HG03378 (cell line): ENCODE measurements at regions not wholly inside any gene's neighbourhood (a gene's known extent, or its start where the extent isn't known, plus 50 kb on each side); places are given as distances from the start of the nearest gene placed in this dataset.
"Not testable (repeated sequence)": the region's sequence is repeated elsewhere in the genome, so short reads cannot be mapped to it uniquely, and the experiment has no call there.

Experiments
- ATAC-seq: cut with Tn5 transposase; IDR thresholded peaks from one replicate; pipeline ENCODE4 v1.9.1; 2021; ENCODE audit warnings: mild to moderate bottlenecking, moderate library complexity; ENCODE audit not compliant: unreplicated experiment

DNA sequence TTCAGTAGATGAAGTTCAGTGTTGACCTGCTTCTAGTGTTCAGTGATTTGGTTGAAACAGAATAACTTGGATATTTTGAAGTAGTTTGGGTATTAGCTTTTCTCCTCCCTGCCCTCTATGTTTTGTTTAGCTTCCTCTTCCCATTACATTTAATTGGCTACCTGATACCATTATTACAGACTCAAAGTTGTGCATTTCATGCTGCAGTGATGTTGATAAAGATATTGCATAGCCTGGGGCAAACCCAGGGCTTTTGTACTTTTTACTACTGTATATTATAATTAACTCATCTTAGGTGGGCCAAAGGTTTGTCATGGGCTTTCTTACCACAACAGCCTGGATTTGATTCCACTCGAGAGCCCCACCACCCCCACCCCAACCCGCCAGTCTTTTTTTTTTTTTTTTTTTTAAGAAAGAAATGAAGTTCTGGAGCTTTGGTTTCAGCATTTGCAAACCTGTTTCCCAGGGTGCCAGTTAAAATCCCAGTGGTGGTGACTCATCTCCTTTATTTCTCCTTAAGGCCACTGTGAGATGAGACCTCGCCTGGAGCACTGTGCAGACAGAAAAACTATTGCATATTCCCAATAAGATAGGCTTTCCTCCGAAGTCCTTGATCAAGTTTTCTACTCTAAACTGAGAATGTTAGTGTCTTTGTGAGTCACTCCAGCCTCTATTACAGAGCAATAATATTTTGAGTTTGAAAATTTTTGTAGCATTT is 393.7 kb upstream of the FANCL start:
- no peak for ATAC-seq

GRCh38 chr2:58633613-58634365 is 392.7 kb upstream of the FANCL start:
- ATAC-seq: no peak

DNA sequence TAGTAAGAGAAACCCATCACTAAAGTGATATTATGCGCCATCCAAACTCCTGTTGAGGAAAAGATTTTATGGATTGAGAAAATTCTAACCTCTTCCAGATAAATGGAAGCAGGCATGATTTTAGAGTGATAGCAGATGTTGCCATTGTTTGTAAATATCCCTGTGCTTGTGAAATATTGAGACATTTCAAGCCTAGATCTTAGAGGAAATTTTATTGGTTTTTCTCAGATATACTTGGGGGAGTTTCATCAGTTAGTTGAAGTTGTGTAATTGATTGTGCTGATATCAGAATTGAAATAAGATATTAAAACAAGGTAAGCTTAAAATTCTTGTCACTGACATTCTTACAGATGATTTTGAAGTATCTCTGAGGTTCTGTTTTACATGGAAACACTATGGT is 390.9 kb upstream of the FANCL start:
- no peak for ATAC-seq

GRCh38 chr2:58629545-58630119 is 388.5 kb upstream of the FANCL start:
- ATAC-seq: no peak

DNA sequence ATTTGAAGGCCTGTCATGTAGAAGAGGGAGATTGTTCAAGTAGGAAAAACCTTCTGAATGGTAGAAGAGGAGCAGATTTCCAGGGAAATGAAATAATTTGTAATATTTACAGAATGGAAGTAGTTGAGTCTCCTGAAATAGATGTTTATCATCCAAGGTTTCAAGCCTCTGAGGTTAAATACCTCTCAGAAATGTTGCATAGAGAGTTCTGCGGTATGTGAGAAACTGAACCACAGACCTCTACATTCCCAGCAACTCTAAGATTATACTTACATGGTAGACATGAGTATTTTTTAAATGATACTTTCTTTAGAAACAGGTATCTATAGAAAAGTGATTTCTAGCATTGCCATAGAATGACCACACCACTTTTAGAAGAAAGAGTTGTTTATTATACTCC is 379.8 kb upstream of the FANCL start:
- ATAC-seq: no peak

DNA sequence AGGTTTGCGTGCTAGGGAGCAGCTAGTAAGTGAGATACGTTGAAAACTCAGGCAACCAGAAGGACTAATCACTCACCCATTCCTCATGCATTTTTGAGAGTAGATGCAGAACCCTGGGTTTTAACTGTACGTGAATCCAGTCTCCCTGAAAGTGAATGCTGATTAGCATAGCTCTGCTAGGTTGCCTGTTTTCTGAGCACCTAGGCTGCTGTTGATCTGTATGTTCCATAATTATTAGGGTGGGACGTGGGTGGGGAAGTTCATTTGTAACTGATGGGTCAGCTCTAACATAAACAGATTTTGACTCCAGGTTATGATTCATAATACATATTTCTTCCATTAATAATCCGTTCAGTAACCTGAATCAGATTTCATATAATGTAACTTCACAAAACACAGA is 379.0 kb upstream of the FANCL start:
- no peak for ATAC-seq

DNA sequence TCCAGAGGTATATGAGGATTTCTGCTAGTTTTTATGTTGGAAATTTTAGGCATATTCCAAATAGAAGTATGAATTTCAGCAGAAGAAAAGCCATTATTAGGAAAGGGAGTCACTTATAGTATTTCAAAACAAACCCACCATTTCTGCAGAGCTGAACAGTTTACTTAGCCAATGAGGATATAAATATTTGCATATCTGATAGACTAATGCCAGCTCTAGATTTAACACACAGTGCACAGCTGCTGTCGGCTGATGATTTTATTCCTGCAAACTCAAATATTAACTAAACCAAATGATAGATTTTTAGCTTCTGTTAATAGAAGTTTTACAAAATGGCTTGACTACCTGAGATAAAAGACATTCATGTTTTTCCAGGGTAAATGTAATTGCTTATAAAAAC is 375.8 kb upstream of the FANCL start:
- no peak for ATAC-seq

- ATAC-seq: no peak
These were observed 373.1 kb upstream of the FANCL start for GRCh38 chr2:58614219-58614618.

- ATAC-seq: no peak
These were observed 371.8 kb upstream of the FANCL start for GRCh38 chr2:58612973-58613372.

- ATAC-seq: no peak
These were observed 368.2 kb upstream of the FANCL start for GRCh38 chr2:58609326-58609725.

GRCh38 chr2:58608146-58608545 is 367.0 kb upstream of the FANCL start:
- no peak for ATAC-seq

GRCh38 chr2:58607448-58607847 is 366.3 kb upstream of the FANCL start:
- ATAC-seq: no peak

GRCh38 chr2:58606799-58607198 is 365.7 kb upstream of the FANCL start:
- ATAC-seq: no peak

DNA sequence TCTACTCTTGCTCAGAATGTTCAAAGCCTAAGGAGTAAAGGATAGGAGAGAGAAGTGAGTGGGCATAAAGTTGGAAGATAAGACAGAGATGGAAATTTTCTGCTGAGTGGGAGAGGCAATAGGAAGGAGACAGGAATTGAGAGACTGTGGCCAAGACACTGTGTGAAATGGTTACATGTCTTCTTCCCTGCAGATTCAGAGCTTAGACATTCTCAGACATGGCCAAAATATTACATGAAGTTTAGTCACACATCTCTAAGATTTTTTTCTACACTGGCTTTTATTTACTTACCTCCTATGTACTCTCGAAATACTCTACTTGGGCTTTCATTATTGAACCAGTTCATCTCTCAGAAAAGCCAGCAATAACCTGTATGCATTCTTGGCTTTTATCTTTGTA is 363.0 kb upstream of the FANCL start:
- ATAC-seq: no peak

DNA sequence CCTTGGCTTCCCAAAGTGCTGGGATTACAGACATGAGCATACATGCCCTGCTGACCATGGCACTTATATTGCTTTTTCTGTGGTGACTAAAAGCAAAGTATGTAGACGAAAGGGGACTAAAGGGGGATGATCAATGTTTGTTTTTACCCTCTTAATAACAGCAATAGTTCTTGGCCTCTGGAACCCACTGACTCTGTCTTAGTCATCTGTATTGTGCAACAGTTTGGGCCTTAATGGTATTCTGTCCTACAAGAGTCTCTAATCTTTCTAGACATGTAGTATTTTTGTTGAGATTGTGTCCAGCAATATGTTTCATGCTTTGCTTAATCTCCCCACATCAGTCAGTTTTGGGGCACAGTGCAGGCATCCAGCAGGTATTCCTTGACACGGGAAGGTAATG is 359.9 kb upstream of the FANCL start:
- no peak for ATAC-seq

GRCh38 chr2:58598171-58598570 is 357.0 kb upstream of the FANCL start:
- ATAC-seq: no peak

DNA sequence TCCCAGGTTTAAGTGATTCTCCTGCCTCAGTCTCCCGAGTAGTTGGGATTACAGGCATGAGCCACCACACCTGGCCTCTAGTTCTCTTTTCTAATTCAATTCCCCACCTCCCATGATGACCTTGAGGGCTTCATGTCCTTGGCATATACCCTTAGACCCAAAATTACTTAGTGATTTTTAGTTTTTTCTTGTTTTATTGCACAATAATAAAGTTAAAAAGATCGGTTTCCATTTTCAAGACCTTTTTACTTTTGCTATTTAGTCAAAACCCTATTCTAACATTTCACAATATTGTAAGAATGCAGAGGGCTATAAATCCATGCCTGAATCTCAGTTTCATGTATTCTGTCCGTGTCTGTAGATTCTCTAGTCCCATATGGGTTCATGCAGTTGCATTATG is 354.6 kb upstream of the FANCL start:
- no peak for ATAC-seq

DNA sequence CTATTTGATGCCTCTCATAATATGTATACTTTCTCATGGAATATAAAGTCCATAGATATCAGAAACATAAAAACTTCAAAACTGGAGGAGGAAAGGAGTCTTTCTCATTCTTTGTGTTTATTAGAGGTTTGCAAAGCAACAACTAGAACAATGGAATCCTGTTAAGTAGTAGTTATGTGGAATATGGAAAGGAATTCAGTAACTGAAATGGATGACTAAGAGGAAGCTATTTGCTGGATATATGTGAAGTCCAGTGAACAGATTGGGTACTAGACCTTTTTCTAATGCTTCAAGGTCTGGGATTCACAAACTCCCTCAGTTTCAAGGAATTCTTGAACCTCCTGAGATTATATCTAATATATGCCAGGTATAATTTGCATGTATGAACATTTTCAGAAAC is 353.6 kb upstream of the FANCL start:
- ATAC-seq: no peak

DNA sequence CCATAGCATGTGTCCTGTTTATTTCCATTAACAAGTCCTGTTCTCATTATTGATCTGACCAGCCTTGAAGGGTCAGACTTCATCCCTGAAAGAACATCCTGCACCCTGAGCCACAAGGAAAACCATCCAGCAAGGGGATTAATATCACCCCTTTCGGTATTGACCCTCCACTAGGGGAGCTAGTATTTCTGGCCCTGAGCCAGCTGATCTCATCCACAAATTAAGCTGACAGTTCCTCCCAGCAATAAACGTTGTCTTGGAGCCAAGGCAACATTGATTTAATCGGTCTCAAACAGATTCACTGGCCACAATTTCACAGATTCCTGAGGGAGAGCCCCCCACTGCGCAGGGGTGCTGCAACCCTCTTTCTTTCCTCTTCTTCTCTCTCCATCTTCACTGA is 353.1 kb upstream of the FANCL start:
- no peak for ATAC-seq

DNA sequence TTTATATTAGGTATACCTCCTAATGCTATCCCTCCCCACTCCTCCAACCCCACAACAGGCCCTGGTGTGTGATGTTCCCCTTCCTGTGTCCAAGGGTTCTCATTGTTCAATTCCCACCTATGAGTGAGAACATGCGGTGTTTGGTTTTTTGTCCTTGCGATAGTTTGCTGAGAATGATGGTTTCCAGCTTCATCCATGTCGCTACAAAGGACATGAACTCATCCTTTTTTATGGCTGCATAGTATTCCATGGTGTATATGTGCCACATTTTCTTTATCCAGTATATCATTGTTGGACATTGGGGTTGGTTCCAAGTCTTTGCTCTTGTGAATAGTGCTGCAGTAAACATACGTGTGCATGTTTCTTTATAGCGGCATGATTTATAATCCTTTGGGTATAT is 345.1 kb upstream of the FANCL start:
- ATAC-seq: not testable (repeated sequence)

- ATAC-seq: no peak
These were observed 344.1 kb upstream of the FANCL start for GRCh38 chr2:58585233-58585632.

- no peak for ATAC-seq
These were observed 343.5 kb upstream of the FANCL start for GRCh38 chr2:58584606-58585118.
